ENCODE measurements at regions not wholly inside any gene's neighbourhood (a gene's known extent, or its start where the extent isn't known, plus 50 kb on each side); places are given as distances from the start of the nearest gene placed in this dataset.

GRCh38 chr2:19474128-19474527 is 115.7 kb upstream of the OSR1 start:
- POLR2A ChIA-PET, result no interaction called here
- H3K27me3 ChIP-seq (ENCODE audit: control insufficient read depth, insufficient read depth, low read length), result peaks cover 2% of the 10 kb centered on the region
- H3K9me3 ChIP-seq (ENCODE audit: control insufficient read depth, insufficient read depth, low read length), result no peaks in the 10 kb centered on the region
- no peak overlapping the region for H3K4me3 ChIP-seq (ENCODE audit: low read depth, low read length)
- no peak overlapping the region for H3K27ac ChIP-seq (ENCODE audit: low read depth, low read length)
- DNase-seq (ENCODE audit: low read depth, low spot score), result no peak
- TF ChIP-seq, protein P1, sequence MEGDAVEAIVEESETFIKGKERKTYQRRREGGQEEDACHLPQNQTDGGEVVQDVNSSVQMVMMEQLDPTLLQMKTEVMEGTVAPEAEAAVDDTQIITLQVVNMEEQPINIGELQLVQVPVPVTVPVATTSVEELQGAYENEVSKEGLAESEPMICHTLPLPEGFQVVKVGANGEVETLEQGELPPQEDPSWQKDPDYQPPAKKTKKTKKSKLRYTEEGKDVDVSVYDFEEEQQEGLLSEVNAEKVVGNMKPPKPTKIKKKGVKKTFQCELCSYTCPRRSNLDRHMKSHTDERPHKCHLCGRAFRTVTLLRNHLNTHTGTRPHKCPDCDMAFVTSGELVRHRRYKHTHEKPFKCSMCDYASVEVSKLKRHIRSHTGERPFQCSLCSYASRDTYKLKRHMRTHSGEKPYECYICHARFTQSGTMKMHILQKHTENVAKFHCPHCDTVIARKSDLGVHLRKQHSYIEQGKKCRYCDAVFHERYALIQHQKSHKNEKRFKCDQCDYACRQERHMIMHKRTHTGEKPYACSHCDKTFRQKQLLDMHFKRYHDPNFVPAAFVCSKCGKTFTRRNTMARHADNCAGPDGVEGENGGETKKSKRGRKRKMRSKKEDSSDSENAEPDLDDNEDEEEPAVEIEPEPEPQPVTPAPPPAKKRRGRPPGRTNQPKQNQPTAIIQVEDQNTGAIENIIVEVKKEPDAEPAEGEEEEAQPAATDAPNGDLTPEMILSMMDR (IDR thresholded peaks at IDR 0.05; ENCODE audit: low read depth, low read length), result no peak
- CTCF ChIA-PET, result no interaction called here

- ChIA-PET POLR2A (no interaction called here), CTCF (no interaction called here)
These were observed 114.9 kb upstream of the OSR1 start for GRCh38 chr2:19473350-19473749.

DNA sequence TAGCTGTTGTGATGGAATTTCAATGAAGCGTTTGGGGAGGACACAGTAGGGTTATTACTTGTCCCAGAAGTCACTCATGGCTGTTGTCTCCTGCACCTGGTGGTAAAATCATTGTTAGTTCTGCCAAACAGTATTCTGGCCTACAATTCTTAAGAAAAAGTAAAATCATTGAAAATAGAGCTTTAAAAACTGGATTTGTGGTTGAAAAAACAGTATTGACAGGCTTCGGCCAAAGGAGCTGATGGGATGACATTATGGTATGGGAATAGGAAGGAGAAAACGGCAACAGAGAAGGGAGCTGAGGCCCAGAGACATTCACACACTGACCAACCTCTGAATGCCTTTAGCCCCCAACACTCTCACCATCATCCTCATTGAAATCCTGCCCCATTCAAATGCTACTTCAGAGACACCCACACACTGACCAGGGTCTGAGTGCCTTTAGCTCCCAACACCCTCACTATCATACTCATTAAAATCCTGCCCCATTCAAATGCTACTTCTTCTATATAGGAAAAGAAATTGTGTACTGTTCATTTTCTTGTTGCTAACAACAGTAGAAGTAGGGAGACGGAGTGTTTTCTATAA is 114.1 kb upstream of the OSR1 start:
- CTCF ChIA-PET, result no interaction called here
- no peak for DNase-seq (ENCODE audit: low read depth, low spot score)
- POLR2A ChIA-PET, result no interaction called here
- H3K27me3 ChIP-seq (ENCODE audit: control insufficient read depth, insufficient read depth, low read length), result peaks cover 2% of the 10 kb centered on the region
- no peak overlapping the region for H3K4me3 ChIP-seq (ENCODE audit: low read depth, low read length)
- H3K9me3 ChIP-seq (ENCODE audit: control insufficient read depth, insufficient read depth, low read length), result no peaks in the 10 kb centered on the region
- no peak overlapping the region for H3K27ac ChIP-seq (ENCODE audit: low read depth, low read length)
- TF ChIP-seq, protein P1 (IDR thresholded peaks at IDR 0.05; ENCODE audit: low read depth, low read length), result no peak

More at GRCh38 chr2:19473350-19473749, 114.9 kb upstream of the OSR1 start:
- TF ChIP-seq, protein P1 (IDR thresholded peaks at IDR 0.05; ENCODE audit: low read depth, low read length), result no peak
- no peak for DNase-seq (ENCODE audit: low read depth, low spot score)
- peaks cover 2% of the 10 kb centered on the region for H3K27me3 ChIP-seq (ENCODE audit: control insufficient read depth, insufficient read depth, low read length)
- no peak overlapping the region for H3K4me3 ChIP-seq (ENCODE audit: low read depth, low read length)
- no peaks in the 10 kb centered on the region for H3K9me3 ChIP-seq (ENCODE audit: control insufficient read depth, insufficient read depth, low read length)
- no peak overlapping the region for H3K27ac ChIP-seq (ENCODE audit: low read depth, low read length)

DNA sequence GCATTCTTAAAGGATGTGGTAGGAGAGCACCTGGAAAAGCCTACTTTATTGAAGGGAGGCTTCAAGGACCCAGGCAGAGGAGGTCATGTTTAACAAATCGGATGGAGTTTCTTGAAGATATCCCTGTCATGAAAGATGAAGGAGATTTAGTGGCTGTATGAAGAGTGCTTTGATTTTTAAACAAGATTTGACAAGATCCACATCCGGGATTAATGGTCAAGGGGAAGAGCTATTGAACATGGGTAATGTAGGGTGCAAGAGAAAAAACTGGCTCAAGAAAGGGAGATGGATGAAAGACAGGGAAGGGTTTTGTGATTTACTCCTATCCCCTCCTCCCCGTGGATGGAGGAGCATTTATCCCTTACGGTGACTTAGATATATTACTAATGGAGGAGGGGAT is 113.1 kb upstream of the OSR1 start:
- DNase-seq (ENCODE audit: low read depth, low spot score), result no peak
- POLR2A ChIA-PET, result no interaction called here
- CTCF ChIA-PET, result no interaction called here
- H3K4me3 ChIP-seq (ENCODE audit: low read depth, low read length), result no peak overlapping the region
- H3K9me3 ChIP-seq (ENCODE audit: control insufficient read depth, insufficient read depth, low read length), result no peaks in the 10 kb centered on the region
- no peak overlapping the region for H3K27ac ChIP-seq (ENCODE audit: low read depth, low read length)
- TF ChIP-seq, protein P1 (IDR thresholded peaks at IDR 0.05; ENCODE audit: low read depth, low read length), result no peak
- H3K27me3 ChIP-seq (ENCODE audit: control insufficient read depth, insufficient read depth, low read length), result peaks cover 2% of the 10 kb centered on the region

DNA sequence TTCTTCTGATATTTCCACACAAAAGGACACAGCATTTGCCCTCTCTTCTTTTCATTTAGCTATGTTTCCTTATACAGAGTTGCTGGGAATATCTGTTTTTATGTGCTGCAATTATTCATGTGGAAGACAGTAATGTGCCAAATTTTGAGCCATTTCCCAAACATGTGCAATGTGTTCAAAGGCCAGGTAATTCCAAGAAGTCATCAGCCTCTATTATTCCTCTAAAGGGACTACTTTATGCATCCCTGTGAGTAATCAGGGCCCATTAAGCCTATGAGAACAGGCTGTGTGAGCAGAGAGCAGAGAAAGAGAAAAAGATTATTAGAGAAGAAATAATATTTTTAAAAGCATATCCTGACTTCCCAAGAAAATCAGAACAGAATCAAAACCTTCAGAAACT is 107.6 kb upstream of the OSR1 start:
- Histone ChIP-seq H3K27me3 (ENCODE audit: control insufficient read depth, insufficient read depth, low read length) (peaks cover 8% of the 10 kb centered on the region), H3K4me3 (ENCODE audit: low read depth, low read length) (no peak overlapping the region), H3K27ac (ENCODE audit: low read depth, low read length) (no peak overlapping the region), H3K9me3 (ENCODE audit: control insufficient read depth, insufficient read depth, low read length) (peaks cover 3% of the 10 kb centered on the region; the same call in 1 of the 2 replicates)
- ChIA-PET CTCF (no interaction called here), POLR2A (no interaction called here)
- no peak for DNase-seq (ENCODE audit: low read depth, low spot score)
- TF ChIP-seq, protein P1 (IDR thresholded peaks at IDR 0.05; ENCODE audit: low read depth, low read length), result no peak
